Fibroblast of pulmonary artery (primary cell): ENCODE measurements at regions not wholly inside any gene's neighbourhood (a gene's known extent, or its start where the extent isn't known, plus 50 kb on each side); places are given as distances from the start of the nearest gene placed in this dataset.

Experiments
- DNase-seq: peaks from one replicate; pipeline ENCODE4 v3.0.0-alpha.2; 2010; ENCODE audit warnings: low read depth
- H3K4me3 ChIP-seq: replicated peaks from 2 replicates; pipeline ENCODE4 v1.5.1; 2011; ENCODE audit warnings: low read depth, mild to moderate bottlenecking, control low read depth, low read length, moderate library complexity
- TF ChIP-seq, protein P1 (sequence below): IDR thresholded peaks from 2 replicates; pipeline ENCODE4 v1.5.1; 2011; ENCODE audit warnings: mild to moderate bottlenecking, control low read depth, low read length, inconsistent platforms; ENCODE audit errors: missing control alignments

DNA sequence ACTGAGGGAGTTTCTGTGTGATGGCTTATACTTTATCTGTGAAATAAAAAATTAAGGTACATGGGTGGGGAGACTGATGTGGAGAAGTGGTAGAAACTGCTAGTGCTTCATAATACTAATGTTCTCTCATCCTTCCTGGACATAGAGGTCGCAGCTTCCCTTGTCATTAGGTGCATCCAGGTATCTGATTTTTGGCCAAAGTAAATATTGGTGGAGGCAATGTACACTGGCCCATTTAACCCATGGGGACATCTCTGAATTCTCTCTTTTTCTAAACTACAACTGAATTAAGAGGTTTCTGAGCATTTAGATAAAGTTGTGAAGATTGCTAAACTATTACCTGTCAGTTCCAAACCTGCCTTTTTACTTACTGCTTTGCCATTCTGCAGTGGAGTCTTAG lies 140.9 kb upstream of the CHORDC1 start:
- no peak overlapping the region for H3K4me3 ChIP-seq

DNA sequence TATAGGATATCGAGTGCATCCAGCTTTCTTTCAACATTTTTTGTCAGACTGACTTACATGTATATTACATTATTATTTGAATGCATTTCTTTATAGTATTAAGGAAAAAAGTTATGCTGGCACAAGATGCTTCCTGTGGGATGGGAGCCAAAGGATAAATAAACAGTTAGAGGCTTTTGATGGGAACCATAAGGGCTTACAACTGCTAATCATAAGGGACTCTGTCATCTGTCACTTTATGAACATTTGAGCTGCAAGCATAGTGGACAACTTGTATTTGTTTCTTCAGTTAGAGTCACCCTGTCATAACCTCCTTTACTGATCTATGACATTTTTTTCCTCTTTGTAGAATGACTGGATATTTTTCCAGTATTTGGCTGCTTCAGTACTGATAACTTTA lies 132.4 kb upstream of the CHORDC1 start:
- H3K4me3 ChIP-seq = no peak overlapping the region
- no peak for DNase-seq
- TF ChIP-seq, protein P1, sequence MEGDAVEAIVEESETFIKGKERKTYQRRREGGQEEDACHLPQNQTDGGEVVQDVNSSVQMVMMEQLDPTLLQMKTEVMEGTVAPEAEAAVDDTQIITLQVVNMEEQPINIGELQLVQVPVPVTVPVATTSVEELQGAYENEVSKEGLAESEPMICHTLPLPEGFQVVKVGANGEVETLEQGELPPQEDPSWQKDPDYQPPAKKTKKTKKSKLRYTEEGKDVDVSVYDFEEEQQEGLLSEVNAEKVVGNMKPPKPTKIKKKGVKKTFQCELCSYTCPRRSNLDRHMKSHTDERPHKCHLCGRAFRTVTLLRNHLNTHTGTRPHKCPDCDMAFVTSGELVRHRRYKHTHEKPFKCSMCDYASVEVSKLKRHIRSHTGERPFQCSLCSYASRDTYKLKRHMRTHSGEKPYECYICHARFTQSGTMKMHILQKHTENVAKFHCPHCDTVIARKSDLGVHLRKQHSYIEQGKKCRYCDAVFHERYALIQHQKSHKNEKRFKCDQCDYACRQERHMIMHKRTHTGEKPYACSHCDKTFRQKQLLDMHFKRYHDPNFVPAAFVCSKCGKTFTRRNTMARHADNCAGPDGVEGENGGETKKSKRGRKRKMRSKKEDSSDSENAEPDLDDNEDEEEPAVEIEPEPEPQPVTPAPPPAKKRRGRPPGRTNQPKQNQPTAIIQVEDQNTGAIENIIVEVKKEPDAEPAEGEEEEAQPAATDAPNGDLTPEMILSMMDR = no peak

More for the DNA sequence above, 140.9 kb upstream of the CHORDC1 start:
- TF ChIP-seq, protein P1 = no peak
- no peak for DNase-seq

DNA sequence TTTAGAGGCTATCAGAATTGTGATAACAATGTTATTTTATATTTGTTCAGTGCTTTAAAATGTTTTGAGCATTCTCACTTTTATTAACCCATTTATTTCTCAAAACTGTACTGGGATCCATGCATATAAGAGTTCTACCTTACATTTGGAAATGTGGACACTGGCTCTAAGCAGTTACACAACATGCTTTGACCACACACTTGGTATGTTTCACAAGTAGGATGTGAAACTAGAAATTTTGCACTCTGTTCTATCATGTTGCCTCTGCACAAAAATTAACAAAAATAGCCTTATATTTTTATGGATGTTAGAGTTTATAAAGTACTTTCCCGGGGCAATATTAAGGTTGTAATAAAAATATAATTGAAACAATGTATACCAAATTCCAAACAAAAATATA lies 126.9 kb upstream of the CHORDC1 start:
- no peak overlapping the region for H3K4me3 ChIP-seq
- TF ChIP-seq, protein P1 = no peak
- no peak for DNase-seq

DNA sequence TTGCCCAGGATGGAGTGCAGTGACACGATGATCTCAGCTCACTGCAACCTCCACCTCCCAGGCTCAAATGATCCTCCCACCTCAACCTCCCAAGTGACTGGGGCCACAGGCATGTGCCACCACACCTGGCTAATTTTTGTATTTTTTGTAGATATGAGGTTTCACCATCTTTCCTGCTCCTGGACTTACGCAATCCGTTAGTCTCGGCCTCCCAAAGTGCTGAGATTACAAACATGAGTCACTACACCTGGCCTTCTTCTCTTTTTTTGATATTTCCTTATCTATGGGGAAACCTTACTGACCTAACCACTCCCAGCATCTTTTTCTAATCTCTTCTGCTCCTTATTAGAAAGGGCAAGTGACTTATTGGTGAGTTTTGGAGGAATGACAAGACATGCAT lies 121.7 kb upstream of the CHORDC1 start:
- TF ChIP-seq, protein P1 = no peak
- no peak for DNase-seq
- no peak overlapping the region for H3K4me3 ChIP-seq

DNA sequence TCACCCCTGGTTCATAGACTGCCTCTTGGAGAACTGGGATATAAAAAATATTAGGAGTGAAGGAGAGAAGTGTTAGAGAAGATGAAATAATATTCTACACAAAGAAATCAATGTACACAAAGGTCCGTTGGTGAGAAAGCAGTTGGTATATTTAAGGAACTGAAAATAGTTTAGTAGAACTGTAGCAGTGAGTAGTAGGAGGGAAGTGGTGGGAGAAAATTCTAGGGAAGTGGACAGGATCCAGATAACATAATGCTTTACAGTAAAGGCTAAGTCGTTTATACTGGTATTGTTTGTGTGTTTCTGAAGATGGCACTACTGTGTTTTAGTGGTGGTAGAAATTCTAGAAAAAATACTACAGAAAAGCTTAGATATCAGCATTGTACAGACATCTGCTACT lies 120.8 kb upstream of the CHORDC1 start:
- no peak overlapping the region for H3K4me3 ChIP-seq
- no peak for DNase-seq
- TF ChIP-seq, protein P1 = no peak

DNA sequence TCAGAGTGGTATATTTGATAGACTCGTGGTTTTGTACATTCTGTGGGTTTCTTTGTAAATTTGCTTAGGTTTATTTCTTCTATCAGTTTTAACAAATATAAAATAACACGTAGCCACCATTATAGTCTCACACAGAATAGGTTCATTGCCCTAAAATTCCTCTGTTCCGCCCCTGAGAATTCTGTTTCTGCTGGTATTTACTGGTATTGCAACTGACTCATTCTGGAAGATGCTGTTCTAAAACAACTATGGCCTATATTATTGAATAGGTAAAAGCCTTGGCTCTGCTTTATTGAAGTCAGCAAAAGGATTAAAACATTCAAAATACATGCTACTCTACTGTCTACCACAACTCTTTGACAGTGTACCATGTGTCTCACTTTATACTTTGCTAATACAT lies 119.1 kb upstream of the CHORDC1 start:
- TF ChIP-seq, protein P1 = no peak
- no peak for DNase-seq
- H3K4me3 ChIP-seq = no peak overlapping the region

DNA sequence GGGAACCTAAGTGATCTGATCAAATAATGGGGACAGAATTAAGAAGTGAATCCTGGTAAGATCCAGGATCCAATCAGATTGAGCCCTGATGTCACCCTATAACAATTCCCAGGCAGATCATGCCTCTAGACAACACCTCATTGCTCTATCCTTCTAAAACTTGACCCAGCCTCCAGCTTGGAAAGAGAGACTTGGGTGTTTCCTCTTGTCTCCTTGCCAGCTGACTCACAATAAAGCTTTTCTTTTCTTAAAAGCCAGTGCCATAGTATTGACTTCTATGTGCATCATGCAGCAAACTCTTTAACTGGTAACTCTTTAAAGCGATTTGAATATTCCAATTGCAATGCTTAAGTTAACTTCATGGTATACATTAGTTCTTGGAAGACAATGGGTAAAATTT lies 109.6 kb upstream of the CHORDC1 start:
- no peak for DNase-seq
- TF ChIP-seq, protein P1 = no peak
- H3K4me3 ChIP-seq = no peak overlapping the region
